Fibroblast of upper back skin (primary cell): ENCODE measurements at regions not wholly inside any gene's neighbourhood (a gene's known extent, or its start where the extent isn't known, plus 50 kb on each side); places are given as distances from the start of the nearest gene placed in this dataset.
"Not testable (repeated sequence)": the region's sequence is repeated elsewhere in the genome, so short reads cannot be mapped to it uniquely, and the experiment has no call there.

Source experiments
- DNase-seq: peaks from one replicate; pipeline ENCODE4 v3.0.0-alpha.2; 2013

GRCh38 chr2:171266102-171266501 is 105.4 kb upstream of the TLK1 start:
- no peak for DNase-seq

DNA sequence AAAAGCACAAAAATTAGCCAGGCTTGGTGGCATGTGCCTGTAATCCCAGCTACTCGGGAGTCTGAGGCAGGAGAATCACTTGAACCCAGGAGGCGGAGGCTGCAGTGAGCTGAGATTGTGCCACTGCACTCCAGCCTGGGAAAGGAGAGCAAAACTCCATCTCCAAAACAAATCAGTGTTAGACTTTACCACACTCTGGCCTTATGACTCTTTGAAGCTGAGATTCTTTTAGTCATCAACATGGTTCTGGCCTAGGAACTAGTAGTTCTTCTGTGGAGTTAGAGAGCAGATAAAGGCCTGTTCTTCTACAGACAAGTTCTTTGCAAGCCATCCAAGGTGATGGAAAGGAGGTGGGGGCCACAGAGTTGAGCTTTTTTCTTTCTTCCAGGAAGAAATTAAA is 100.8 kb upstream of the TLK1 start:
- DNase-seq: not testable (repeated sequence)

- DNase-seq: no peak
Observed at GRCh38 chr2:171260471-171261424, 100.1 kb upstream of the TLK1 start.

DNA sequence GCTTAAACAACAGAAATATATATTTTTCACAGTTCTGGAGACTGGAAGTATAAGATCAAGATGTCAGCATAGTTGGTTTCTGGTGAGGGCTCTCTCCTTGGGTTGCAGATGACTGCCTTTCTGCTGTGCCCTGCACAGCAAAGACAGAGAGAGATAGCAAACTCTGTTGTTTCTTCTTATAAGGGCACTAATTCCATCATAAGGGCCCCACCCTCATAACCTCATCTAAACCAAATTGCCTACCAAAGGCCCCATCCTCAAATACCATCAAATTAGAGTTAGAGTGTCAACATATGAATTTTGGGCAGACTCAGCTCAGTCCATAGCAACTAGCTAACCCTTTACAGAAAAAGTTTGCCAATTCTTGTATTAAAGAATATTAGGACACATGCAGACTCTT is 94.0 kb upstream of the TLK1 start:
- DNase-seq: no peak

- DNase-seq: no peak
Observed at GRCh38 chr2:171253900-171254650, 93.4 kb upstream of the TLK1 start.

GRCh38 chr2:171253279-171253678 is 92.6 kb upstream of the TLK1 start:
- no peak for DNase-seq

GRCh38 chr2:171249689-171250088 is 89.0 kb upstream of the TLK1 start:
- DNase-seq: no peak

DNA sequence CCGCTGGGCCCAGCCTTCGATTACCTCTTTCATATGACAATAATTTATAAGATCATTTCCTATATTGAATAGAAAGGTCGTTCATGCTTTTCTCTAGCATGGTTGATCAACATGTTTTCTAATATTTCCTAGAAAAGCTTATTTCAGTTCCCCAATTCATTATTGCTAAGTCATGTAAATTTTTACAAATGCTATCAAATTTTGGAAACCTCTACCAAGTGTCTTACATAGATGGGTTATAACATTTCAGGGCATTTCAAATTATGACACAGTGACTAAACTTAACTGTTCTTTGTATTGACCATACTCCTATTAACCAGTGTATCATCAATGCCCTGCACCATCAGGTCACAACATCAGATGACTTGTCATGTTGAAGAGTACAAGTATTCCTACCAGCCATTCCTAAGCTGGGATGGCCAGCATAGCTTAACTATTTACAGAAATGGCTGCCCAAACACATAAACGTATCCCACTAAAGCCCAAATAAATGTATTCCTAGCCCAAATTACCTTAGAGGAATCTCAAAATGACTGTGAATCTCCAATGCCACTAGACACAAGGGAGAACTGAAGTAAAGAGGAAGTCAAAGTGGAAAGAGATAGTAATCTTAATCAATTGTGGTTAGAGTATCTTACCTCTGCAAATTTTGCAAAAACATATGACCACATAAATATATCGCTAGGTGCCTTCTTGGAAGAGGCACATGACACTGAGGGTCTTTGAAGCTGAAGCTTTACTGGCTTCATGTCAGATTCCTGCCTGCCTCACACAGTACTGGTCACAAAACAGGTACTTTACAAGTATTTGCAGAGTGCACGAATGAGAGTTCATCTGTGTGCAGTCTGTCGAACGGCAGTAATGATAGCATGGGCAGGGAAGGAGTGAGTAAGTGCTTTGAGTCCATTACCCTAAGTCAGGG is 87.3 kb upstream of the TLK1 start:
- DNase-seq: no peak

DNA sequence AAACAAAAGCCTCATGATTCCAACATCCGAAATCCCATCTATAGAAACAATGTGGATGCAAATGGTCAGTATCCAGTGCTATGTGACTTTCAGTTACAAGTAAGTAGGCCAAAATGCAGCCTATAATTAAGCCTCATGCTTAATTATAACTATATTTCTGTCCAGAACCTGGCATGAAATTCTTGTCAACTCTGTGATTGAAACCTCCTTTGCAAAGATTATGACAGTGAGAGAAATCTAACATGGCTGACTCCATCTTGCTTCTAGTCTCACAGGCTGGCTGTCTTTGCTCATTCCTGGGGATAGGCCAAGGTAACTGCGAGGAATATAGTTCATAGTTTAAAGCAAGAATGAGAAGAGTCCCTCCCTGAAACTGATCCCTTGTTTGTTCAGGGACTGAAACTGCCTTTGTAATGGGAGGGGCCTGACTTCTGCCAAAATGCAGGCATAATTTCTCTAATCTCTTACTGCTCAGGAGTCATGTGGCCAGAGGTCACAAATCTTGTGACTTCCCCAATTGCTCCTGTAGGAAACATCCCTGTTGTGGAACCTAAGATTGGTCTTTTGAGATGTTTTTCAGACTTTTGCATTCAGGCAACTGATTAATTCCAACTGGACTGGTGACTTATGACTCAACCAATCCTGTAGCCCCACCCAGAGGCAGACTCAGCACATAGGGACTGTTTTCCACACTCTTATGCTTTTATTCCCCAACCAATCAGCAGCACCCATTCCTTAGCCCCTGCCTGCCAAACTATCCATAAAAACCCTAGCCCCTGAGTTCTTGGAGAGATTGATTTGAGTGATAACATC is 84.5 kb upstream of the TLK1 start:
- peak; percentile 16 for DNase-seq

- DNase-seq: peak; percentile 54
Observed at GRCh38 chr2:171244466-171244969, 83.8 kb upstream of the TLK1 start.

DNA sequence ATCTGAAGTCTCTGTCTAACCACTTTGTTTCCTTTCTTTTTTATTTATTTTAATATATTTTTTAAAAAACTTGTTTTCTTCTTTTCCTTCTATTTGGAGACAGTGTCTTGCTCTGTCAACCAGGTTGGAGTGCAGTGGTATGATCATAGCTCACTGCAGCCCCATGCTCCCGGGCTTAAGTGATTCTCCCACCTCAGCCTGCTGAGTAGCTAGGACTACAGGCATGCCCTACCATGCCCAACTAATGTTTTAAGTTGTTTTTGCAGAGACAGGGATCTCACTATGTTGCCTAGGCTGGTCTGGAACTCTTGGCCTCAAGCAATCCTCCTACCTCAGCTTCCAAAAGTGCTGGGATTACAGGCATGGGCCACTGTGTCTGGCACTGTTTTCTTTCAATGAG is 81.1 kb upstream of the TLK1 start:
- DNase-seq: no peak

DNA sequence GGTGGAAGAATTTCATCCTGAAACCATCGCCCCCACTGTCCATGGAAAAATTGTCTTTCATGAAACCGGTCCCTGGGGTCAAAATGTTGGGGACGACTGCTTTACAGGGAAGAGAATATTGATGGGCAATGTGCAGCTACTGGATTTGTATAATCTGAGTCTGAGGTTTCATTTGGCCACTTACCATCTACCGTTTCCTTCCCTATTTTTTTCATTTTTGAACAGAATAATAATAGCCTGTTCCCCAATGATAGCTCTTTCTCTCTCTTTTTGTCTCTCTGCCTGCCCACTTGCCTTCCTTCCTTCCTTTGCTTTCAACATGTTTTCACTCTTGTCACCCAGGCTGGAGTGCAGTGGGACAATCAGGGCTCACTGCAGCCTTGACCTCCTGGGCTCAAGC is 78.3 kb upstream of the TLK1 start:
- no peak for DNase-seq

- DNase-seq: no peak
Observed at GRCh38 chr2:171237751-171238505, 77.2 kb upstream of the TLK1 start.

GRCh38 chr2:171235262-171235881 is 74.7 kb upstream of the TLK1 start:
- no peak for DNase-seq

GRCh38 chr2:171230176-171230575 is 69.5 kb upstream of the TLK1 start:
- DNase-seq: no peak

DNA sequence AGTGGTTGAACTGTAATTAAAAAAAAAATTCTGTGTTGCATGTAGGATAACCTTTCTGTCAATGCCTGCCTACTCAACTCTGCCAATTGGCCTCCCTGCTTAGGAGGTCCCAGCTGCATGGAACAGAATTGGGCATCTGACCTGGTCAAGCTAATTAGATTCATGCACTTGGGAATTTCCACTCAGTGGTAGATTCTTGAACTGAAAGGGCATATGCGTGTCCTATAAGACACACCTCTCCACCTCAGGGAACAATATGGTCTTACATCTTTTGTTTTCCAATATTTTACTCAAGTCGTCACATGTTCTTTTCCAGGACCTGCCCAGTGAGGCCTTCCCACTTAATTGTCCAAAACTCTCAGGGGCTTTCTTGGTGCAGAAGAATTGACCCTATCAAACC is 68.1 kb upstream of the TLK1 start:
- no peak for DNase-seq

DNA sequence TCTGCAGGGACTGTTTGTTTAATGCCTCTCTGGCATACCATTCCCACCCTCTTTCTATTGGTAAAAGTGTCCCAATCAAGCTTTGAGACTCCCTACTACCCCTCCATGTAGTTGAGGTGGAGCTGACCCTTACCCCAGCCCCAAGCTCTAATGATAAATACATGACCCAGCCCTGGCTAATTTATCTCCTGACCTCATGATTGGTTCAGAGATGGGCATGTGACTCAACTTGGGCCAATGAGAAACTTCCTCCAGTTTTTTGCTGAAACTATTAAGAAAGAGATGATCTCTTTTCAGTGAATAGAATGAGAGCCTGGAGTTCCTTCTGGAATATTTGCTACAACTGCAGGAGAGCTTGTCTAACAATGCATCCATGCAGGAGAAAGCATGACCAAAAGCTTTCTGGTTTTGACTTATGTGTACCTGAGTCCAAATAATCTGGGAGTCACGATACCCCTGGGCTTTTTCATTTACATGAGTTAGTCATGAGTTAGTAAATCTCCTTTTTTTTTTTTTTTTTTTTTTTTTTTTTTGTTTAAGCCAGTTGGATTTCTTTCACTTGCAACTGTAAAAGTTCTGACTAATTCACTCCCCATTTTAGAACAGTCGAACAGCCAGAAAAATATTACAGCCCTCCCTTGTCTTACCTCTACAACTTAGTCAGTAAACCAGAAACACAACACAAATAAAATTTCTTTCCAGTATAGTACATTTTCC is 66.5 kb upstream of the TLK1 start:
- peak; percentile 13 for DNase-seq

DNA sequence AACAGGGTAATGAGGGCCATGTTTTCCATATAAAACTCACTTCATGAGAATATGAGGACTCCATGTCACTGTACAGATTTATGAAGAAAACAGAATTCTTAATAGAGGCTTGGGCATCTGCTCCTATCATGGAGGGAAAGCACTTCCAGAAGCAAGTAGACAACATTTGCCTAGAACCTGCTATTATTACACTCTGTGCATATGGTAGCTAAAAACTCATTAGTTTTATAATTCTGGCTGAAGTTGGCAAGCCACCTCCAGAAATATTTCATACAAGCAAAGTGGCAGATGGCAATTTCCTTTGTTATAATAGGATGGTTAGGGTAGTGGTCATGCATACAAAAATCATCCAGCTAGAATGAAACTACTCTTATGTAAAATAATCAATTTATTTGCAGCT is 65.8 kb upstream of the TLK1 start:
- no peak for DNase-seq

- no peak for DNase-seq
Observed at GRCh38 chr2:171225989-171226388, 65.3 kb upstream of the TLK1 start.
